GM19035 (cell line): ENCODE measurements at regions not wholly inside any gene's neighbourhood (a gene's known extent, or its start where the extent isn't known, plus 50 kb on each side); places are given as distances from the start of the nearest gene placed in this dataset.

Experiments used
- ATAC-seq: cut with Tn5 transposase; IDR thresholded peaks from one replicate; pipeline ENCODE4 v1.9.1; 2021; ENCODE audit not compliant: unreplicated experiment

GRCh38 chr1:42096554-42096953 is 56.7 kb upstream of the GUCA2B start:
- no peak for ATAC-seq

DNA sequence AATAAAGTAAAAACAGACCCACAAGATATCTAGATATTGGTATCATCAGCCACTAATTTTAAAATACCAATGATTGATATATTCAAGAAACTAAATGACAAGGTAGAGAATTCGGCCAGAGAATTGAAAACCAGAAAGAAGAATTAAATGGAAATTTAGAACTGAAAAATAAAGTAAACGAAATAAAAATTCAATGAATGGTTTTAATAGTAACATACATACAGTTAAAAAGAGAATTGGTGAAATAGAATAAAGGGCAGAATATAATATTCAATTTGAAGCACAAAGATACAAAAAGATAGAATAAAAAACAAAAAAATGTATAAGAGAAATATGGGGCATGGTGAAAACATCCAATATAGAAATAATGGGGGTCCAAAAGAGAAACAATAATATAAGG is 64.0 kb upstream of the GUCA2B start:
- no peak for ATAC-seq

DNA sequence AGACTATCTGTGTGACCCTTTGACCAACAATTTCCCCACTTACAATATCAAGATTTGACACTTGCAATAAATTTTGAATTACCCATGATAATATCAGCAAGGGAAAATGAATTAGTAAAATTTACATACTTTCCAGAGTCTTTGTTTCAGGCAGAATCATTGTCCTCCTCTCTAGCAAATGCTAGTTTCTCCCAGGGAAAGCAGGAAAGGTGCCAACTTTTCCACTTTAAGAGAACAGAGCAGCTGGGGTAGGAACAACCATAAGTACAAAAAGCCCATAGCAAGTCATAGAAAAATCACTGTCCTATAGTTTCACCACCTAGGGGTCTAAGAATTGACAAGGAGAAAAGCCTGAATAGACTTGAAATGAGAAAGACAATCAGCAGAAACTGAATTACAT is 67.1 kb upstream of the GUCA2B start:
- no peak for ATAC-seq

DNA sequence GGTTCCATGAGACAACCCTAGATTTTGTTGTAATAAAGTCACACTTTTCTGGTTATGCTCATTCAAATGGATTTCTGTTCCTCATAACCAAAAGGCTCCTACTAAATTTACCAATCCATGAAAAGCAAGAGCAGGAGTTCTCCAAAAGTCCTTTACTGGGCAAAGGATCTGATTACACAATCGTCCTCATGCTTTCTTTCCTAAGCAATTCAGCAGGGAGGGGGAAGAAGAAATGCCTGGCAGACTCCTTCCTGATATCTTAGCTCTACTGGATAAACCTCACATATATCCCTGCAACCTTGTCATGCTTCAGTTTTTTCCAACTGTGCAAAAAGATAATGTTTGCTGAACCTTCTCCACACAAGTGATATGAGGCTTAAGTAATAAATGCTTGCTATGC is 67.6 kb upstream of the GUCA2B start:
- ATAC-seq: no peak

DNA sequence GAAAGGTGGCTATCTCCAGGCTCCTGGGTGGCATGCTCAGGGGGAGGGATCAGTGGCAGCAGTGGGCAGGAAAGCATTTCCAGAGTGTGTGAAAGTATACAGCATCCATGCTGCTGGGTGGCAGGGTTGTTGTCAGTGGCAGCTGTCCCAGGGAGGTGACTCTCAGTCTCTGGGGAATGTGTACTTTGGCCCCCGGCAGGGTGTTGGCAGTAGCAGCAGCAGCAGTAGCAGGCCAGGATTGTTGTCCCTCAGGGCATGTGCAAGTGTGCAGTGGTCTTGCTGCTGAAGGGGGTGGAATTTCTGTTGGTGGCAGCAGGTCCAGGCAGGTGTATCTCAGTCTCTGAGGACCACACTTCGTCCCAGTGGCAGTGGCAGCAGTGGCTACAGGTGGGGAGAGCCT is 71.7 kb upstream of the GUCA2B start:
- ATAC-seq: no peak

DNA sequence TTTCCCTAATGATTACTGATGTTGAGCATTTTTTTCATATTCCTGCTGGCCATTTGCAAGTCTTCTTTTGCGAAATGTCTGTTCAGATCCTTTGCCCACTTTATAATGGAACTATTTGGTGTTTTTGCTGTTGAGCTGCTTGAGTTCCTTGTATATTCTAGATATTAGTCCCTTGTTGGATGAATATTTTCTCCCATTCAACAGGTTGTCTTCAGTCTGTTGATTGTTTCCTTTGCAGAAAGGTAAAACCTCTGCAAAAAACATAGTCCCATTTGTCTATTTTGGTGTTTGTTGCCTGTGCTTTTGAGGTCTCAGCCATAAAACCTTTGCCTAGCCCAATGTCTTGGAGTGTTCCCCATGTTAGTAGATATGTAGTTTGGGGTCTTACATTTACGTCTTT is 78.0 kb upstream of the GUCA2B start:
- no peak for ATAC-seq

- no peak for ATAC-seq
Observed at GRCh38 chr1:42070996-42071395, 82.2 kb upstream of the GUCA2B start.

GRCh38 chr1:42057800-42058199 is 95.4 kb upstream of the GUCA2B start:
- no peak for ATAC-seq

DNA sequence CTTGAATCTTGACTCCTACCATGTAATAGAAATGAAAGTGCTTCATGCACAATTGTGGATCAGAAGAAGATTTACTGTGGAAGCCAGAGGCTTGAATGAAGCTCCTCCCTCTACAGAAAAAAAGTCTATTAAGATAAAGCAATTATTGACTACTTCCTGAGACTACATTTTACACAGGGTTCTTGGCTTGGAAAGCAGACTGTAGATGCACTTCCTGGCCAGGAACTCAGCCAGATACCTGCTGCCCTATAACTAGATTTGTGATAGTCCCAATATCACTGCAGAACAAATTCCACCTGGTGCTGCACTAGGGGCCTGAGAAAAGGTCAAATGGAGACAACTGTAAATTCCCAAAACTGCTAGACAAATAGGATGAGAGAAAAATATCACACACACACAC is 96.8 kb upstream of the GUCA2B start:
- ATAC-seq: no peak

GRCh38 chr1:42055061-42055460 is 98.1 kb upstream of the GUCA2B start:
- no peak for ATAC-seq

DNA sequence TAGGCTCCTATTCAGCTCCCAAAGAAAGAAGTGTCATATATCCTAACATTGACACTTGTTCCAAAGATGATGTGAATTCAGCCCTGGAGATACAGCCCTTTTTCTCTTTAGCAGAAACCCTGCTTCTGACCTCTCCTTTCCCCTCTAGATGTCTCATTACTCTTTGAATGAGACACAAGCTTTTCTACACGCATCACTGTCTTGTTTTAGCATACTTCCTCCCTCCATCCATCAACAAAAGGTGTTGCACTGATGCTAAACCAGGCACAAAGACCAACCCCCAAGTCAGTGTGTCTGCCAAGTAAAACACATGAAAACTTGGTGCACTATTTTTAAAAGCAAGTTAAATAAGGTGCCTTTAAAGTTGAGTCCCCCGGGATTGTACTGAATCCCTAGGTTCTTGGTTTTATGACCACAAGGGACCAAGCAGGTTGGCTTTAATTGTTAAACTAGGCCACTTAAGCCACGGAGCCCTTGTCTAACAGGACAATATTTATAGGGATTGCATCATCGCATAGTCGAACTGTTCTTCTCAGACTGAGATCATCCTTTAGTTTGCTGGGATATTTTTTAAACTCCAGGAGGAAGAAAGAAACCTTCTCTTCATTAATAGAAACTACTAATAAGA is 101.0 kb upstream of the GUCA2B start:
- ATAC-seq: no peak

- no peak for ATAC-seq
Observed at GRCh38 chr1:42047508-42047880, 105.7 kb upstream of the GUCA2B start.

DNA sequence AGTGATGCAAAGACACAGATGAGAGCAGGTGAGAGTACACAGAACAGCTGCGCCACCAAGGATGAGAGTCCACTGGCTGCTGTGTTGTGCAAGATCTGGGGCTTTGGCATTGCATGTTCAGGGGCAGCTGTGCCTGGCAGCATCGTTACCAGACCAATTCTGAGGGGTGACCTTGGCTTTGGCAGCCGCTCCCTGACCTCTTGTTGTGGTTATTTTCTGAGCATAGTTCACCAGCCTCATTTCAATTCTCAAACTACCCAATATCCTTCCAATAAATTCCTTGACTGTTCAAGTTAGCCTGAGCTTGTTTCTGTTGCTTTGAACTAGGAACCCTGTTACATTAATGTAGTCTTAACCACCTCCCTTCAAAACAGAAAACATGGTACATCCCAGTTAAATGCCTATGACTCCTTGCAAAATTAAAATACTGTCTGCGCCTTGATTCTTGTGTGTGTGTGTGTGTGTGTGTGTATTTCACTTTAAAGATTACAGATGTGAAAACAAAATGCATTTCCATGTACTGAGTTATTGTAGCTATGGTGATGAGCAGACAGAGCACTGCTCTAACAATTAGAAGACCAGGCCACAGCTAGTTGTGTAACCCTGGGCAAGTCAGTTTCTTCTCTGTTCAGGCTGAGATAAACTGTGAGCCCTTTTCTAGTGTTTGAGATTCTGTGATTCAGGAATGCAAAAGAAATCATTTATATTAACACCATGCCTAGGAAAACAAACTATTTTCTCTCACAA is 106.3 kb upstream of the GUCA2B start:
- ATAC-seq: no peak

DNA sequence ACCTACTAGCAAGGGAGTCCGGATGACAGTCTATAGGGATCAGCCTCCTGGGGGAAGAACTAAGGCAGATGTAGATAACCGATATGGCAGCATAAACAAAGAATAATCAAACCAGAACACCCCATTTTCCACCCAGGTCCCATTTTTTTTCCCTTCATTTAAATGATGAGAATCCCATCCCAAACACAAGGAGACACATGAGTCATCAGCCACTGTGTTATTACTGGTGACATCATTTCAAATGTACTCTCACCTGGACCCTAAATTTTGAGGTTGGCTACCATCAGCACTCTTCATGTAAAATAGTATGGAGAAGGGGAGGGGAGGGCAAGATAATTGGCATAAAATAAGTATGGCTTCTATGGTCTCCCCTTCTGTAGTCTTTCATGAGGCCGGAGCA is 108.9 kb upstream of the GUCA2B start:
- no peak for ATAC-seq

GRCh38 chr1:42043811-42044210 is 109.4 kb upstream of the GUCA2B start:
- no peak for ATAC-seq

DNA sequence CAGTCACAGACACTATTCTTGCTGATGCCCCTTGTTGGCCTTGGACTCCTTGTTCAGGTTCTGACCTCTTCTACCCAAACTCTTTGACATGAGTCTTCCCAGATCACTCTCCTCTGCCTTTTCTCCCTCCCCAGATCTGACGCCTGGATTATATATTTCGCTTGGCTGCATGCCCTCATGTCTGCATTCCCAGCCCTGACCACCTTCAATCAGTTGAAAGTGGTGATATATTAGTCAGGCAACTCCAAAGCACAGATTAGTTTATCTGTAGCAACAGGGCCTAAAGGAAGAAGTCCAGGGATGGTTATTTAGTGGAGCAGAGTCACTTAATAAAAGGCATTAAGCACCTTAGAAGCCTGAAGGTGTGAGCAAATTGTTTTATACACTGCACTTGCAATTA is 110.0 kb upstream of the GUCA2B start:
- ATAC-seq: no peak

DNA sequence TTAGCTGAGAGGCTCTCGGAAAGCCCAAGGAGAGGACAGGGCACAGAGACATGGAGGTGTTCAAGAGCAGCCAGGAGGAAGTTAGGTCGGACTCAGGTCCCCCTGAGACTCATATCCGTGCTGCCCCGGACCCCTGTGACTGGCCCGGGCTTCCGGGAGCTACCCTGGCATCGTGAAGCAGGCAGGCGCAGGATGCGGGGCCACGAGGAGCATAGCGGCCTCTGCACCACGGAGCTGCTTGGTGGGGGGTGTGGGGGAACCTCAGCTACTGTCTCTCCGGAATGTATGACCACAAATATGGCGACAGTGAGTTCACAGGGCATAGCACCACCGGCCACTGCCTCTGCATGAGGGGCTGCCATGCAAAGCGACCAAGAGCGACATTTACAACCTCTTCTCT is 112.2 kb upstream of the GUCA2B start:
- no peak for ATAC-seq

DNA sequence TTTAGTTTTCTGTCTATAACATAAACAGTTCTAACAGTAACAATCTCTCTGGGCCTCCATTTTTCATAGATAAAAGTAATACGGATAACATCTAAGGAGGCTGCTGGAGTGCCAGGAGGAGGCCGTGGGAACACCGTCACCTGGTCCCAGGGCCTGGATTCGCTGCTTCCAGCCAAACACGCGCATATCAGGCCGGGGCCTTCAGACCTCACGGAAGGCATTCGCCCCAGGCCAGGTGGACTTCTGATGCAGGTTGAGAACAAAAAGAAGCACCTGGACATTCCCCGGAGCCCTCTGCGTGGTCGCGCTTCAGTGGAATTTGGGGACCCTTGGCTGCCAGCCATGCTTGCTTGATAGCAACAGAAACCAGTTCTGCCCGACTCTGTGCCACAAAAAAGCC is 113.1 kb upstream of the GUCA2B start:
- ATAC-seq: no peak

- ATAC-seq: no peak
Observed at GRCh38 chr1:42038261-42038660, 114.9 kb upstream of the GUCA2B start.

DNA sequence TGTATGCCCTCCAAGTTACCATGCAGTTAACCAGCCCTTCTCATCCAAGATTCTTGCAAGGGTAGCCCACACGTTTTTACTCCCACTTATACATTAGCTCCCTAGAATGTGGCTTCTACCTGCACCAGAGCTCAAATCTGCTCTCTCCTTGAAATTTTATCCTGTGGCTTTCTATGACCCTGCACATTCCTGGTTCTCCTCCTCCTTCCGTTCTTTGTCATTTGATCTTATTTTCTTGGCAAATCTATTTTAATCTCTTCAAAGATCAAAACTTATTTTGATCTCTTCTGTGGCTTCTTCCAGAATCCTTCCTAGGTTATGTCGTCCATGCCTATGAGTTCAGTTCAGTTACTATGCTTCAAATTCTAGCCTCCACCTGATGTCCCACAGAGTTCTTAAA is 115.6 kb upstream of the GUCA2B start:
- no peak for ATAC-seq

GRCh38 chr1:42037161-42037560 is 116.0 kb upstream of the GUCA2B start:
- no peak for ATAC-seq

DNA sequence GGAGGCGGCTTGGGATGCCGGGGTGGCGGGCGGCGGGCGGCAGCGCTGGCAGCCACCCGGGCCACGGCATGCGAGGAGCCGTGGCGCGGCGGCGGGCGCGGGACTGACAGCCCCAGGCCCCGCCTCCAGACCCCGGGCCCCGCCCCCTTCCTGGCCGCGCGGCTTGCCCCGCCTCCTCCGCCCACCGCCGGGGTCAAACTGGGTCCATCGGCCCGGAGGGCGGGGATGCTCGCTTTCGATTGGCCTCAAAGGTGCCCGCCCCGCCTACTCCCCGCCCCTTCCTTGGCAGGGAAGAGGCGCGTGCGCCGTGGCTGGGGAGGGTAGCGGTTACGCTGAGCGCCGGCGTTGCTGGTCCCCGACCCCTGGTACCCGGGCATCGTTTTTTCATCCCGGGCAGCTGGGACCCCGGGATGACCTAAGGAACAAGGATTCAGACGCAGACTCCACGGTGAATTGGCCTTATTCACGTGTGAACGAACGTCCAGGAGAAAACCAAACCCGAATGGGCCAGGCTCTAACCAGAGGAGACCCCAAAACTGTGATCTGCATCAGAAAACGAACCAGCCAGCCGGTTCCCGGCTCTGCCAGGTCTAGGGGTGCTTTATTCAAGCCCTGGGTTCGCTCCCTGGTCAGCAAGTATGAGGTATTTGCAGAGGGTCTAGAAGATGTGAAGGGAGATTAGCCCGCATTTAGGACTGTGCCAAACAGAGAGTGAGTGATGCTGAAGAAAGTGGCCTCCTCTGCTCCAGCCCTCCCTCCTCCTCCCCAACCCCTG is 117.2 kb upstream of the GUCA2B start:
- peak; percentile 95 for ATAC-seq
